H1 (cell line): ENCODE measurements at regions not wholly inside any gene's neighbourhood (a gene's known extent, or its start where the extent isn't known, plus 50 kb on each side); places are given as distances from the start of the nearest gene placed in this dataset.

Experiments used
- CTCF ChIA-PET: fragments of 300-600 bp; sonication (Branson Sonifier 250); formaldehyde crosslinking; loops from one replicate; lab custom pipeline; 2021; ENCODE audit not compliant: partially characterized antibody; lab: Charles Lee
- POLR2A ChIA-PET: fragments of 300-600 bp; sonication (Branson Sonifier 250); formaldehyde crosslinking; loops from one replicate; lab custom pipeline; 2021; ENCODE audit warnings: inconsistent platforms; ENCODE audit not compliant: partially characterized antibody; lab: Charles Lee
- DNase-seq, 2 experiments: peaks; one replicate each; pipeline versions ENCODE4 v3.0.0 to v3.0.0-alpha.2; 2010 to 2022; ENCODE audit warnings: low spot score in 2 of 2, low read depth in 1 of 2, mixed read lengths in 1 of 2
- FAIRE-seq: peaks from 2 replicates; lab custom pipeline; 2011; peaks lifted over from hg19 to GRCh38; lab: Jason Lieb, UNC
- H2AFZ ChIP-seq: 2 replicates; pipeline ENCODE4 v1.8.1; 2012; ENCODE audit warnings: low read length, inconsistent platforms
- H2AK5ac ChIP-seq: 2 replicates; pipeline ENCODE4 v1.6.1; 2013; ENCODE audit warnings: low read depth, low read length
- H2BK120ac ChIP-seq: replicated peaks from 2 replicates; pipeline ENCODE3; 2013; ENCODE audit warnings: low read depth, low read length, inconsistent platforms
- H2BK12ac ChIP-seq: 2 replicates; pipeline ENCODE4 v1.6.1; 2013; ENCODE audit warnings: low read depth, low read length
- H2BK15ac ChIP-seq: 2 replicates; pipeline ENCODE4 v1.6.1; 2013; ENCODE audit warnings: low read length
- H2BK20ac ChIP-seq: 2 replicates; pipeline ENCODE4 v1.6.1; 2013; ENCODE audit warnings: low read length
- H2BK5ac ChIP-seq: 2 replicates; pipeline ENCODE4 v1.6.1; 2013; ENCODE audit warnings: low read depth, low read length
- H3K14ac ChIP-seq: 2 replicates; pipeline ENCODE4 v1.6.1; 2013; ENCODE audit warnings: inconsistent platforms; ENCODE audit not compliant: insufficient read length
- H3K18ac ChIP-seq: 2 replicates; pipeline ENCODE4 v1.6.1; 2013; ENCODE audit warnings: low read length; ENCODE audit errors: extremely low read depth
- H3K23ac ChIP-seq: 2 replicates; pipeline ENCODE4 v1.6.1; 2013; ENCODE audit warnings: inconsistent platforms; ENCODE audit not compliant: insufficient read length
- H3K23me2 ChIP-seq: 2 replicates; pipeline ENCODE4 v1.6.1; 2013; ENCODE audit warnings: low read depth, low read length
- H3K27ac ChIP-seq: 2 replicates; pipeline ENCODE4 v1.6.1; 2011; ENCODE audit warnings: low read depth, low read length, inconsistent platforms
- H3K27me3 ChIP-seq, 4 experiments: replicated peaks in 1 of 4; 1 replicate in 1 of 4; 2 replicates in 3 of 4; pipeline versions ENCODE4 v1.6.1 to v1.8.1; 2011 to 2013; ENCODE audit warnings: low read length in 3 of 4, mild to moderate bottlenecking in 3 of 4, inconsistent platforms in 2 of 4, mixed read lengths in 2 of 4, moderate library complexity in 1 of 4; ENCODE audit not compliant: control insufficient read depth in 3 of 4, insufficient read depth in 3 of 4; ENCODE audit errors: extremely low read depth in 1 of 4
- H3K36me3 ChIP-seq, 4 experiments: 2 replicates each; pipeline versions ENCODE4 v1.6.1 to v1.8.1; 2011 to 2013; ENCODE audit warnings: mild to moderate bottlenecking in 4 of 4, low read length in 3 of 4, moderate library complexity in 2 of 4, control low read depth in 1 of 4, inconsistent platforms in 1 of 4; ENCODE audit not compliant: insufficient read depth in 4 of 4, control insufficient read depth in 2 of 4
- H3K4ac ChIP-seq: replicated peaks from 2 replicates; pipeline ENCODE3; 2013; ENCODE audit warnings: low read length, low read depth, mixed read lengths, inconsistent platforms; ENCODE audit not compliant: insufficient read length
- H3K4me1 ChIP-seq, 4 experiments: replicated peaks in 1 of 4; 1 replicate in 1 of 4; 2 replicates in 3 of 4; pipeline versions ENCODE4 v1.6.1 to v1.8.1; 2011 to 2013; ENCODE audit warnings: low read length in 3 of 4, inconsistent platforms in 2 of 4, mixed read lengths in 1 of 4; ENCODE audit not compliant: insufficient read depth in 4 of 4, control insufficient read depth in 3 of 4
- H3K4me2 ChIP-seq, 2 experiments: 2 replicates each; pipeline versions ENCODE4 v1.6.1 to v1.8.1; 2011 to 2013; ENCODE audit warnings: low read depth in 2 of 2, low read length in 2 of 2, control low read depth in 1 of 2, inconsistent platforms in 1 of 2, mild to moderate bottlenecking in 1 of 2; ENCODE audit not compliant: insufficient read depth in 1 of 2
- H3K4me3 ChIP-seq, 4 experiments: fragments of 200-600, 300-600 bp in 1 of 4; sonication (generic), shearing (Covaris generic), sonication (Bioruptor Twin) in 1 of 4; 2 replicates each; pipeline versions ENCODE4 v1.5.1 to v1.8.1; 2011 to 2016; ENCODE audit warnings: low read length in 4 of 4, low read depth in 3 of 4, control low read depth in 2 of 4, inconsistent platforms in 2 of 4, mild to moderate bottlenecking in 2 of 4, mixed read lengths in 1 of 4, moderate library complexity in 1 of 4; ENCODE audit not compliant: insufficient read depth in 2 of 4; ENCODE audit errors: extremely low read depth in 1 of 4
- H3K56ac ChIP-seq: replicated peaks from 2 replicates; pipeline ENCODE3; 2013; ENCODE audit warnings: low read depth, mild to moderate bottlenecking, mixed read lengths, low read length, inconsistent platforms; ENCODE audit not compliant: insufficient read length
- H3K79me1 ChIP-seq: 2 replicates; pipeline ENCODE4 v1.6.1; 2013; ENCODE audit warnings: low read depth, low read length, control low read depth
- H3K79me2 ChIP-seq, 2 experiments: 2 replicates each; pipeline versions ENCODE4 v1.6.1 to v1.8.1; 2012 to 2013; ENCODE audit warnings: low read length in 2 of 2, mild to moderate bottlenecking in 2 of 2, inconsistent platforms in 1 of 2; ENCODE audit not compliant: insufficient read depth in 2 of 2, control insufficient read depth in 1 of 2
- H3K9ac ChIP-seq, 4 experiments: replicated peaks in 1 of 4; 1 replicate in 1 of 4; 2 replicates in 3 of 4; pipeline versions ENCODE4 v1.6.1 to v1.8.1; 2011 to 2013; ENCODE audit warnings: low read depth in 3 of 4, low read length in 3 of 4, control low read depth in 2 of 4, mild to moderate bottlenecking in 2 of 4, moderate library complexity in 2 of 4, inconsistent platforms in 1 of 4; ENCODE audit errors: extremely low read depth in 1 of 4
- H3K9me3 ChIP-seq, 2 experiments: 2 replicates each; pipeline versions ENCODE4 v1.6.1 to v1.8.1; 2012 to 2013; ENCODE audit warnings: mild to moderate bottlenecking in 2 of 2, moderate library complexity in 2 of 2, control low read depth in 1 of 2, inconsistent platforms in 1 of 2, low read depth in 1 of 2, low read length in 1 of 2, mixed read lengths in 1 of 2; ENCODE audit not compliant: insufficient read depth in 2 of 2
- H4K20me1 ChIP-seq, 2 experiments: replicated peaks in 1 of 2; 2 replicates each; pipeline versions ENCODE3 to v1.8.1; 2011 to 2013; ENCODE audit warnings: inconsistent platforms in 2 of 2, low read length in 2 of 2, mild to moderate bottlenecking in 1 of 2; ENCODE audit not compliant: insufficient read depth in 2 of 2, control insufficient read depth in 1 of 2
- H4K5ac ChIP-seq: 2 replicates; pipeline ENCODE4 v1.6.1; 2013; ENCODE audit warnings: low read length, low read depth, mixed read lengths, inconsistent platforms; ENCODE audit not compliant: insufficient read length
- H4K8ac ChIP-seq: 2 replicates; pipeline ENCODE4 v1.8.0; 2013; ENCODE audit warnings: mild to moderate bottlenecking, moderate library complexity, low read length, inconsistent platforms; ENCODE audit not compliant: insufficient read depth; ENCODE audit errors: extremely low read depth
- H4K91ac ChIP-seq: replicated peaks from 2 replicates; pipeline ENCODE3; 2013; ENCODE audit warnings: low read length, mixed read lengths, inconsistent platforms; ENCODE audit not compliant: insufficient read length
- SP2 ChIP-seq: IDR thresholded peaks from 2 replicates; pipeline ENCODE4 v1.6.1; 2012; ENCODE audit warnings: mild to moderate bottlenecking, low read length, inconsistent platforms

DNA sequence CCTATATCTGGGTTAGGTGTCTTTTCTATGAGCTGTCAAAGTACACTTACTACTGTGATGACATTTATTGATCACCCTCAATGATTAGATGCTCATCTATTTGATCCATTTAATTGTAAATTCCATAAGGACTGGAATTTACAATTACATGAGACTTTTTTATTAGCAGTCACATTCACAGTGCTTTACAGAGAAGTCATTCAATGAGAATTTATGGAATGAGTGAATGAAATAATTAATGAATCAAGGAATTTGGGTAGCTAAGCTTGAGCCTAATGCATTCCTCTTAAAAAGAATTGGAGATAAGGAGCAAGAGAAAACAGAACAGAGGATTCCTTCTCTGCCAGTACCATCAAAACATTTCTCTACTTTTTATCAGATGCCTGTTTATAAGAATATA lies 1437.5 kb upstream of the CDH8 start:
- Histone ChIP-seq H3K9me3 (no peaks in the 10 kb centered on the region), H3K27ac (no peak overlapping the region), H2BK12ac (no peak overlapping the region), H3K79me1 (no peaks in the 10 kb centered on the region), H4K20me1 (no peaks in the 10 kb centered on the region), H3K18ac (no peak overlapping the region), H3K4me1 (no peaks in the 10 kb centered on the region), H2BK20ac (no peak overlapping the region), H4K5ac (no peak overlapping the region), H3K79me2 (no peaks in the 10 kb centered on the region), H3K4me3 (no peak overlapping the region), H4K8ac (no peak overlapping the region), H3K27me3 (no peaks in the 10 kb centered on the region), H2AFZ (no peak overlapping the region), H2BK120ac (no peak overlapping the region), H3K23ac (no peak overlapping the region), H3K56ac (no peak overlapping the region), H2BK5ac (no peak overlapping the region), H3K4ac (no peak overlapping the region), H3K14ac (no peak overlapping the region), H3K23me2 (no peaks in the 10 kb centered on the region), H4K91ac (no peak overlapping the region), H3K9ac (no peak overlapping the region), H3K4me2 (no peak overlapping the region), H2AK5ac (no peak overlapping the region), H2BK15ac (no peak overlapping the region), H3K36me3 (no peaks in the 10 kb centered on the region)
- no peak for TF ChIP-seq SP2
- DNase-seq (no peak), FAIRE-seq (no peak)
- ChIA-PET CTCF (interaction anchor here (0.6 to 1.1 kb wide), 2 partner anchors 412 to 560 kb away, joined by 3 read pairs; no protein-coding TSS in a partner anchor), POLR2A (no interaction called here)
